GM12878 (cell line): ENCODE measurements at regions not wholly inside any gene's neighbourhood (a gene's known extent, or its start where the extent isn't known, plus 50 kb on each side); places are given as distances from the start of the nearest gene placed in this dataset.

Experiments used
- ATAC-seq: fragments of 200-7000 bp; cut with Tn5 transposase; 3 replicates; pipeline ENCODE4 v1.9.1; 2020; ENCODE audit warnings: mild to moderate bottlenecking, moderate library complexity
- BruUV-seq: library from RNA; stranded (reverse); fragments of 400-500 nt; replicated peaks from 2 replicates; lab custom pipeline; 2021; lab: Mats Ljungman, UMichigan
- CTCF ChIA-PET: fragments of 300-600 bp; sonication (Branson Sonifier 250); formaldehyde crosslinking; extraction: SDS; loops from one replicate; lab custom pipeline; 2021; ENCODE audit warnings: inconsistent platforms; lab: Yijun Ruan, JAX
- POLR2A ChIA-PET: fragments of 350-600 bp; formaldehyde crosslinking; extraction: SDS; loops from one replicate; lab custom pipeline; 2021; ENCODE audit warnings: inconsistent platforms; lab: Charles Lee
- RAD21 ChIA-PET: fragments of 300-600 bp; sonication (Branson Sonifier 250); formaldehyde crosslinking; loops from one replicate; lab custom pipeline; 2023; ENCODE audit warnings: antibody characterized with exemption; ENCODE audit not compliant: unreplicated experiment; lab: Charles Lee
- SMC1A ChIA-PET: fragments of 300-600 bp; sonication (Branson Sonifier 250); formaldehyde crosslinking; loops from one replicate; lab custom pipeline; 2023; ENCODE audit not compliant: unreplicated experiment, uncharacterized antibody; lab: Charles Lee
- DNase-seq: peaks from one replicate; pipeline ENCODE4 v3.0.0-alpha.2; 2011; ENCODE audit warnings: low read depth, low spot score
- FAIRE-seq: peaks from 3 replicates; lab custom pipeline; 2011; peaks lifted over from hg19 to GRCh38; lab: Jason Lieb, UNC
- H2AFZ ChIP-seq: 2 replicates; pipeline ENCODE4 v1.6.0; 2011; ENCODE audit warnings: low read depth, low read length, control low read depth; ENCODE audit not compliant: control insufficient read depth
- H3K27ac ChIP-seq: 2 replicates; pipeline ENCODE4 v1.5.1; 2011; ENCODE audit warnings: control low read depth; ENCODE audit not compliant: control insufficient read depth, insufficient read depth
- H3K27me3 ChIP-seq, 2 experiments: replicated peaks in 1 of 2; 2 replicates each; pipeline versions ENCODE4 v1.6.0 to v1.6.1; 2011; ENCODE audit warnings: low read length in 1 of 2; ENCODE audit not compliant: control insufficient read depth in 2 of 2, insufficient read depth in 2 of 2
- H3K36me3 ChIP-seq, 2 experiments: 2 replicates each; pipeline ENCODE4 v1.5.1; 2011; ENCODE audit warnings: low read length in 1 of 2; ENCODE audit not compliant: control insufficient read depth in 2 of 2, insufficient read depth in 2 of 2
- H3K4me1 ChIP-seq: 2 replicates; pipeline ENCODE4 v1.6.1; 2011; ENCODE audit warnings: mild to moderate bottlenecking, low read length, moderate library complexity, mixed read lengths; ENCODE audit not compliant: control insufficient read depth, insufficient read depth
- H3K4me2 ChIP-seq: 2 replicates; pipeline ENCODE4 v1.6.0; 2011; ENCODE audit warnings: control low read depth; ENCODE audit not compliant: control insufficient read depth, insufficient read depth
- H3K4me3 ChIP-seq: fragments of 200-600 bp; sonication (generic); 2 replicates; pipeline ENCODE4 v1.5.1; 2016
- H3K79me2 ChIP-seq: 2 replicates; pipeline ENCODE4 v1.6.0; 2011; ENCODE audit warnings: low read length; ENCODE audit not compliant: control insufficient read depth, insufficient read depth
- H3K9ac ChIP-seq: 2 replicates; pipeline ENCODE4 v1.8.0; 2011; ENCODE audit warnings: low read length, control low read depth, mixed read lengths; ENCODE audit not compliant: control insufficient read depth, insufficient read depth
- H3K9me3 ChIP-seq: replicated peaks from 3 replicates; pipeline ENCODE4 v1.5.1; 2011; ENCODE audit warnings: mild to moderate bottlenecking, low read length; ENCODE audit not compliant: control insufficient read depth, insufficient read depth
- H4K20me1 ChIP-seq: 2 replicates; pipeline ENCODE4 v1.6.0; 2011; ENCODE audit not compliant: control insufficient read depth, insufficient read depth
- CEBPB ChIP-seq, 2 experiments: fragments of 150-350 bp in 1 of 2; IDR thresholded peaks; 2 replicates each; pipeline ENCODE4 v1.6.1; 2012 to 2014; ENCODE audit warnings: low read depth in 2 of 2, low read length in 2 of 2, borderline replicate concordance in 1 of 2, inconsistent platforms in 1 of 2
- IRF4 ChIP-seq: IDR thresholded peaks from 2 replicates; pipeline ENCODE4 v1.6.1; 2011; ENCODE audit warnings: low read depth, low read length
- NFXL1 ChIP-seq: fragments of 450-650 bp; IDR thresholded peaks from 2 replicates; pipeline ENCODE4 v1.6.1; 2017; ENCODE audit warnings: antibody characterized with exemption, mild to moderate bottlenecking, borderline replicate concordance
- PML ChIP-seq: IDR thresholded peaks from 2 replicates; pipeline ENCODE4 v1.6.1; 2012; ENCODE audit warnings: low read length, inconsistent platforms
- SMAD1 ChIP-seq: fragments of 450-650 bp; IDR thresholded peaks from 2 replicates; pipeline ENCODE4 v1.6.1; 2018; ENCODE audit warnings: mild to moderate bottlenecking, low read depth; ENCODE audit not compliant: partially characterized antibody
- YBX1 ChIP-seq: fragments of 450-650 bp; IDR thresholded peaks from 2 replicates; pipeline ENCODE4 v1.6.1; 2016; ENCODE audit warnings: antibody characterized with exemption
- ZNF384 ChIP-seq: IDR thresholded peaks from 2 replicates; pipeline ENCODE4 v1.6.1; 2012; ENCODE audit warnings: low read depth, mild to moderate bottlenecking, low read length, improper control_type of control experiment, borderline replicate concordance
- WGBS: methylation state at CpG from one replicate; pipeline ENCODE4 v1.1.6; 2016; ENCODE audit warnings: low lambda C conversion rate; ENCODE audit not compliant: insufficient replicate concordance, insufficient coverage; ENCODE audit errors: missing lambda C conversion rate; 5-methylcytosine and 5-hydroxymethylcytosine counted together
- in situ Hi-C: fragments of 300-500 bp; cut with MboI; formaldehyde crosslinking; loops from 9 replicates; pipeline ENCODE4 v1.14.3; 2018; ENCODE audit warnings: mixed read lengths
- intact Hi-C: fragments of 100-400 bp; cut with micrococcal nuclease; formaldehyde crosslinking; loops from one replicate; pipeline ENCODE4 v1.14.2; 2022; ENCODE audit not compliant: unreplicated experiment

DNA sequence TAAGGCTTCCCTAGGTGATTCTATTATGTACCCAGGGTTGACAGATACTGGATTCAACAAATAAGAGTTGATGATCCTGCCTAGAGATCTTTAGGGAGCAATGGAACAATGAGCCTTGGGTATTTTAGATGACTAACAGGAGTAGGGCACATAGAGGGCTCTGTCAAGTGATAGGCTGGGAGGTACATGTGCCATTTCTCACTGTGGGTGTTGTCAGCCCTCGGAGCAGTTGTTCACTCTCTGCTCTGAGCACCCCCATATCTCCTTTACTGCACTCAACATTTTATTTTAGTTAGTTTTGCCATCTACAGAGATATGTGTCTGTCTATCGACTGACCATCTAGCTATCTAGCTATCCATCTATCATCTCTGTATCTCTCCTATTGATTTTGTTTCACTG lies 950.6 kb downstream of the TYW1 start:
- Histone ChIP-seq H3K9ac (no peak overlapping the region), H3K79me2 (no peaks in the 10 kb centered on the region), H3K36me3 (no peaks in the 10 kb centered on the region), H4K20me1 (no peaks in the 10 kb centered on the region), H3K27ac (no peak overlapping the region), H3K4me3 (no peak overlapping the region), H2AFZ (no peak overlapping the region), H3K4me1 (no peaks in the 10 kb centered on the region), H3K4me2 (no peak overlapping the region), H3K9me3 (no peaks in the 10 kb centered on the region; the same call in 2 of the 3 replicates), H3K27me3 (no peaks in the 10 kb centered on the region)
- 3% methylated on average over 2 of the region's 2 CpGs for WGBS
- intact Hi-C loops, result no loop called here
- RAD21 ChIA-PET, result no interaction called here
- in situ Hi-C loops, result no loop called here
- POLR2A ChIA-PET, result no interaction called here
- BruUV-seq, result no TSS peak
- FAIRE-seq (no peak), DNase-seq (no peak), ATAC-seq (no peak)
- SMC1A ChIA-PET, result no interaction called here
- CTCF ChIA-PET, result interaction anchor here (0.5 kb wide), 1 partner anchor 144 kb away, joined by 3 read pairs; no protein-coding TSS in a partner anchor
- TF ChIP-seq CEBPB (IDR thresholded peaks at IDR 0.05; ENCODE audit: borderline replicate concordance in 1 of 2, low read depth in 2 of 2, low read length in 2 of 2) (no peak), SMAD1 (no peak), NFXL1 (no peak), YBX1 (no peak)

DNA sequence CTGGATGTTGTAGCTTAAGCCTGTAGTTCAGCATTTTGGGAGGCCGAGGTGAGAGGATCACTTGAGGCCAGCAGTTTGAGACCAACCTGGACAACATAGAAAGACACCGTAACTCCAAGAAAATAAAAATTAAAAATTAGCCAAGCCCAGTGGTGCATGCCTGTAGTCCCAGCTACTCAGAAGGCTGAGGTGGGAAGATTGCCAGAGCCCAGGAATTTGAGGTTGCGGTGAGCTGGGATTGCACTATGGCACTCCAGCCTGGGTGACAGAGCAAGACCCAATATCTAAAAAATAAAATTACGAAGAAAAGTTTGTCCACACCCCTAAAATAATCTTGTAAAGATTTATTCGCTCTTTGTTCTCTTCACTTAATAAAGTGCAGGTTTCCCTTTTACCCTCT lies 951.0 kb downstream of the TYW1 start:
- SMC1A ChIA-PET, result no interaction called here
- Histone ChIP-seq H3K9me3 (no peaks in the 10 kb centered on the region; the same call in 2 of the 3 replicates), H3K27ac (no peak overlapping the region), H3K9ac (no peak overlapping the region), H2AFZ (no peak overlapping the region), H3K4me1 (no peaks in the 10 kb centered on the region), H3K36me3 (no peaks in the 10 kb centered on the region), H3K27me3 (no peaks in the 10 kb centered on the region)
- intact Hi-C loops, result no loop called here
- no peak for FAIRE-seq
- 43% methylated on average over 5 of the region's 5 CpGs for WGBS
- no TSS peak for BruUV-seq
- RAD21 ChIA-PET, result no interaction called here
- TF ChIP-seq ZNF384 (no peak), PML (no peak), IRF4 (no peak)
- TF ChIP-seq, all 136 proteins: peak for 0
- Histone ChIP-seq H3K4me2 (no peak overlapping the region), H3K79me2 (no peaks in the 10 kb centered on the region), H4K20me1 (no peaks in the 10 kb centered on the region), H3K4me3 (no peak overlapping the region)
- in situ Hi-C loops, result no loop called here
- ATAC-seq (no peak), DNase-seq (no peak)
- CTCF ChIA-PET, result no interaction called here
- POLR2A ChIA-PET, result no interaction called here
